Breast epithelium (tissue), 3 donors: ENCODE measurements at regions not wholly inside any gene's neighbourhood (a gene's known extent, or its start where the extent isn't known, plus 50 kb on each side); places are given as distances from the start of the nearest gene placed in this dataset.

Experiments
- CTCF ChIP-seq, 3 donors: fragments of 450-650 bp; IDR thresholded peaks; one replicate each; pipeline ENCODE4 v1.5.1; 2016 to 2017; ENCODE audit warnings: antibody characterized with exemption in 3 of 3, mild to moderate bottlenecking in 3 of 3, moderate library complexity in 3 of 3
- POLR2A ChIP-seq: fragments of 450-650 bp; IDR thresholded peaks from one replicate; pipeline ENCODE4 v1.6.1; 2016; ENCODE audit warnings: antibody characterized with exemption, mild to moderate bottlenecking, moderate library complexity
- POLR2AphosphoS5 ChIP-seq, 3 donors: sonication (generic); formaldehyde crosslinking; IDR thresholded peaks; one replicate each; pipeline ENCODE4 v1.6.1; 2017; ENCODE audit warnings: antibody characterized with exemption in 3 of 3

- TF ChIP-seq CTCF (IDR thresholded peaks at IDR 0.05), result no peak
- TF ChIP-seq POLR2A, result no peak
- no peak for TF ChIP-seq POLR2AphosphoS5 (IDR thresholded peaks at IDR 0.05)
Observed at GRCh38 chr5:133716532-133717183, 104.3 kb upstream of the FSTL4 start.
